Neural cell (in vitro differentiated cells): ENCODE measurements at regions not wholly inside any gene's neighbourhood (a gene's known extent, or its start where the extent isn't known, plus 50 kb on each side); places are given as distances from the start of the nearest gene placed in this dataset.
"Not testable (repeated sequence)": the region's sequence is repeated elsewhere in the genome, so short reads cannot be mapped to it uniquely, and the experiment has no call there.

Experiments used
- H2AFZ ChIP-seq: fragments of 200-600, 300-800 bp; sonication (generic), shearing (Covaris generic); 2 replicates; pipeline ENCODE4 v1.6.0; 2014; ENCODE audit warnings: low read depth, mild to moderate bottlenecking, antibody characterized with exemption, low read length, moderate library complexity
- H3F3A ChIP-seq: fragments of 200-600 bp; shearing (Covaris generic); 2 replicates; pipeline ENCODE4 v1.6.1; 2016; ENCODE audit warnings: mild to moderate bottlenecking, moderate library complexity, mixed read lengths, antibody characterized with exemption, low read length; ENCODE audit not compliant: insufficient read depth, poor library complexity, severe bottlenecking
- H3K27ac ChIP-seq: fragments of 200-600, 300-800 bp; sonication (generic), shearing (Covaris generic); 2 replicates; pipeline ENCODE4 v1.5.1; 2014; ENCODE audit warnings: mild to moderate bottlenecking, low read length, moderate library complexity
- H3K27me3 ChIP-seq: fragments of 300-800, 200-600 bp; sonication (generic), shearing (Covaris generic); 2 replicates; pipeline ENCODE4 v1.6.0; 2014; ENCODE audit warnings: mild to moderate bottlenecking, low read depth, low read length, moderate library complexity; ENCODE audit not compliant: insufficient read depth
- H3K36me3 ChIP-seq: fragments of 300-800, 200-600 bp; sonication (generic), shearing (Covaris generic); 2 replicates; pipeline ENCODE4 v1.5.1; 2014; ENCODE audit warnings: mild to moderate bottlenecking, antibody characterized with exemption, low read length, moderate library complexity; ENCODE audit not compliant: insufficient read depth
- H3K4me2 ChIP-seq: fragments of 300-800, 200-600 bp; sonication (generic), shearing (Covaris generic); 2 replicates; pipeline ENCODE4 v1.6.0; 2014; ENCODE audit warnings: mild to moderate bottlenecking, low read length
- H3K4me3 ChIP-seq: fragments of 300-800, 200-600 bp; sonication (generic), shearing (Covaris generic); 2 replicates; pipeline ENCODE4 v1.5.1; 2014; ENCODE audit warnings: mild to moderate bottlenecking, low read length, moderate library complexity
- H3K79me2 ChIP-seq: fragments of 200-600 bp; shearing (Covaris generic); replicated peaks from 2 replicates; pipeline ENCODE4 v1.6.0; 2014; ENCODE audit warnings: mild to moderate bottlenecking, low read length, moderate library complexity; ENCODE audit not compliant: insufficient read depth
- H3K9ac ChIP-seq: fragments of 300-800, 200-600 bp; sonication (generic), shearing (Covaris generic); 2 replicates; pipeline ENCODE4 v1.6.1; 2016; ENCODE audit warnings: mild to moderate bottlenecking, low read length, mixed read lengths
- H3K9me2 ChIP-seq: fragments of 200-600 bp; shearing (Covaris generic); 2 replicates; pipeline ENCODE4 v1.6.1; 2016; ENCODE audit warnings: mild to moderate bottlenecking, low read length, mixed read lengths; ENCODE audit not compliant: insufficient read depth
- H3K9me3 ChIP-seq: fragments of 200-600, 300-800 bp; sonication (generic), shearing (Covaris generic); 2 replicates; pipeline ENCODE4 v1.6.1; 2016; ENCODE audit warnings: mild to moderate bottlenecking, mixed run types, low read length, moderate library complexity, mixed read lengths
- H4K20me1 ChIP-seq: fragments of 200-600 bp; shearing (Covaris generic); 2 replicates; pipeline ENCODE4 v1.6.1; 2016; ENCODE audit warnings: mild to moderate bottlenecking, mixed run types; ENCODE audit not compliant: insufficient read depth
- CTCF ChIP-seq: fragments of 450-650 bp; IDR thresholded peaks from 2 replicates; pipeline ENCODE4 v1.5.1; 2014; ENCODE audit warnings: antibody characterized with exemption, mild to moderate bottlenecking, moderate library complexity; ENCODE audit not compliant: poor library complexity, severe bottlenecking
- EP300 ChIP-seq: fragments of 450-650 bp; conservative IDR thresholded peaks from 2 replicates; pipeline ENCODE4 v1.6.1; 2014; ENCODE audit warnings: antibody characterized with exemption, mild to moderate bottlenecking, moderate library complexity; ENCODE audit not compliant: poor library complexity, severe bottlenecking
- EZH2 ChIP-seq: fragments of 200-600, 300-800 bp; shearing (Covaris generic), sonication (generic); IDR thresholded peaks from 2 replicates; pipeline ENCODE4 v1.6.1; 2014; ENCODE audit warnings: antibody characterized with exemption, low read length, borderline replicate concordance, mild to moderate bottlenecking; ENCODE audit not compliant: insufficient read depth, poor library complexity, severe bottlenecking
- MXI1 ChIP-seq: fragments of 450-650 bp; conservative IDR thresholded peaks from 2 replicates; pipeline ENCODE4 v1.6.1; 2014; ENCODE audit warnings: antibody characterized with exemption, mild to moderate bottlenecking; ENCODE audit not compliant: poor library complexity, severe bottlenecking
- POLR2AphosphoS5 ChIP-seq: IDR thresholded peaks from 2 replicates; pipeline ENCODE4 v1.6.1; 2012
- RAD21 ChIP-seq: fragments of 450-650 bp; conservative IDR thresholded peaks from 2 replicates; pipeline ENCODE4 v1.6.1; 2014; ENCODE audit warnings: antibody characterized with exemption, mild to moderate bottlenecking, moderate library complexity
- SMC3 ChIP-seq: fragments of 450-650 bp; conservative IDR thresholded peaks from 2 replicates; pipeline ENCODE4 v1.6.1; 2014; ENCODE audit warnings: antibody characterized with exemption, mild to moderate bottlenecking, moderate library complexity; ENCODE audit not compliant: poor library complexity
- TAF1 ChIP-seq: IDR thresholded peaks from 2 replicates; pipeline ENCODE4 v1.6.1; 2012; ENCODE audit warnings: low read depth
- TF ChIP-seq, protein P1 (sequence below): IDR thresholded peaks from 2 replicates; pipeline ENCODE4 v1.6.1; 2012; ENCODE audit warnings: borderline replicate concordance

DNA sequence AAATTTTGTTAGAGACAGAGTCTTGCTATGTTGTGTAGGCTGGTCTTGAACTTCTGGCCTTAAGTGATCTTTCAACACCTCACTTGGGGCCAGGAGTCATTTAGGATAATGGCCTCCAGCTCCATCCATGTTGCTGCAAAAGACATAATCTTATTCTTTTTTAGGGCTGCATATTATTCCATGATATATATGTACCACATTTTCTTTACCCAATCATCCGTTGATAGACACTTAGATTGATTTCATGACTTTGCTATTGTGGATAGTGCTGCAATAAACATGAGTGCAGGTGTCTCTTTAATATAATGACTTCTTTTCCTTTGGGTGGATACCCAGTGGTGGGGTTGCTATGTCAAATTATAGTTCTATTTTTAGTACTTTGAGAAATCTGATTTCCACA lies 140.9 kb upstream of the LCORL start:
- no peaks in the 10 kb centered on the region for H4K20me1 ChIP-seq
- no peaks in the 10 kb centered on the region for H3K79me2 ChIP-seq
- H3K36me3 ChIP-seq: no peaks in the 10 kb centered on the region
- H3F3A ChIP-seq: no peaks in the 10 kb centered on the region
- no peaks in the 10 kb centered on the region for H3K9me2 ChIP-seq
- no peaks in the 10 kb centered on the region for H3K27me3 ChIP-seq
- no peaks in the 10 kb centered on the region for H3K9me3 ChIP-seq
- no peak overlapping the region for H3K27ac ChIP-seq
- no peak overlapping the region for H3K4me2 ChIP-seq
- no peak overlapping the region for H2AFZ ChIP-seq
- TF ChIP-seq POLR2AphosphoS5 (no peak), SMC3 (no peak), EZH2 (no peak), CTCF (no peak), MXI1 (no peak), EP300 (no peak), TAF1 (no peak), RAD21 (no peak)
- TF ChIP-seq, protein P1, sequence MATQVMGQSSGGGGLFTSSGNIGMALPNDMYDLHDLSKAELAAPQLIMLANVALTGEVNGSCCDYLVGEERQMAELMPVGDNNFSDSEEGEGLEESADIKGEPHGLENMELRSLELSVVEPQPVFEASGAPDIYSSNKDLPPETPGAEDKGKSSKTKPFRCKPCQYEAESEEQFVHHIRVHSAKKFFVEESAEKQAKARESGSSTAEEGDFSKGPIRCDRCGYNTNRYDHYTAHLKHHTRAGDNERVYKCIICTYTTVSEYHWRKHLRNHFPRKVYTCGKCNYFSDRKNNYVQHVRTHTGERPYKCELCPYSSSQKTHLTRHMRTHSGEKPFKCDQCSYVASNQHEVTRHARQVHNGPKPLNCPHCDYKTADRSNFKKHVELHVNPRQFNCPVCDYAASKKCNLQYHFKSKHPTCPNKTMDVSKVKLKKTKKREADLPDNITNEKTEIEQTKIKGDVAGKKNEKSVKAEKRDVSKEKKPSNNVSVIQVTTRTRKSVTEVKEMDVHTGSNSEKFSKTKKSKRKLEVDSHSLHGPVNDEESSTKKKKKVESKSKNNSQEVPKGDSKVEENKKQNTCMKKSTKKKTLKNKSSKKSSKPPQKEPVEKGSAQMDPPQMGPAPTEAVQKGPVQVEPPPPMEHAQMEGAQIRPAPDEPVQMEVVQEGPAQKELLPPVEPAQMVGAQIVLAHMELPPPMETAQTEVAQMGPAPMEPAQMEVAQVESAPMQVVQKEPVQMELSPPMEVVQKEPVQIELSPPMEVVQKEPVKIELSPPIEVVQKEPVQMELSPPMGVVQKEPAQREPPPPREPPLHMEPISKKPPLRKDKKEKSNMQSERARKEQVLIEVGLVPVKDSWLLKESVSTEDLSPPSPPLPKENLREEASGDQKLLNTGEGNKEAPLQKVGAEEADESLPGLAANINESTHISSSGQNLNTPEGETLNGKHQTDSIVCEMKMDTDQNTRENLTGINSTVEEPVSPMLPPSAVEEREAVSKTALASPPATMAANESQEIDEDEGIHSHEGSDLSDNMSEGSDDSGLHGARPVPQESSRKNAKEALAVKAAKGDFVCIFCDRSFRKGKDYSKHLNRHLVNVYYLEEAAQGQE: no peak
- no peak overlapping the region for H3K9ac ChIP-seq
- no peak overlapping the region for H3K4me3 ChIP-seq

DNA sequence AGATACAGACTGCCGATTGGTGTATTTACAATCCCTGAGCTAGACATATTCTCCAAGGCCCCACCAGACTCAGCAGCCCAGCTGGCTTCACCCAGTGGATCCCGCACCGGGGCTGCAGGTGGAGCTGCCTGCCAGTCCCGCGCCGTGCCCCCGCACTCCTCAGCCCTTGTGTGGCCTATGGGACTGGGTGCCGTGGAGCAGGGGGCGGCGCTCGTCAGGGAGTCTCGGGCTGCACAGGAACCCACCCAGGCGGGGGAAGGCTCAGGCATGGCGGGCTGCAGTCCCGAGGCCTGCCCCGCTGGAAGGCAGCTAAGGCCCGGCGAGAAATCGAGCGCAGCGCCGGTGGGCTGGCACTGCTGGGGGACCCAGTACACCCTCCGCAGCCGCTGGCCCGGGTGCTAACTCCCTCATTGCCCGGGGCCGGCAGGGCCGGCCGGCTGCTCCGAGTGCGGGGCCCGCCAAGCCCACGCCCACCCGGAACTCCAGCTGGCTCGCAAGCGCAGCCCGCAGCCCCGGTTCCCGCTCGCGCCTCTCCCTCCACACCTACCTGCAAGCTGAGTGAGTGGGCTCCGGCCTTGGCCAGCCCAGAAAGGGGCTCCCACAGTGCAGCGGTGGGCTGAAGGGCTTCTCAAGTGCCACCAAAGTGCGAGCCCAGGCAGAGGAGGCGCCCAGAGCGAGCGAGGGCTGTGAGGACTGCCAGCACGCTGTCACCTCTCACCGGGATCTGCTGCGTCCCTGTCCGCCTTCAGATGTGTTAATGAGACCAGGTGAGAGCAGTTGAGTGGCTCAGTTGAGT lies 137.8 kb upstream of the LCORL start:
- H3K4me2 ChIP-seq, H3F3A ChIP-seq, H3K9me3 ChIP-seq, H4K20me1 ChIP-seq, H3K36me3 ChIP-seq, H2AFZ ChIP-seq, H3K4me3 ChIP-seq, H3K9ac ChIP-seq, H3K79me2 ChIP-seq, H3K9me2 ChIP-seq, H3K27me3 ChIP-seq, H3K27ac ChIP-seq: not testable (repeated sequence)
